NB4 (cell line): ENCODE measurements at regions not wholly inside any gene's neighbourhood (a gene's known extent, or its start where the extent isn't known, plus 50 kb on each side); places are given as distances from the start of the nearest gene placed in this dataset.

ENCODE experiments used
- DNase-seq: peaks from one replicate; pipeline ENCODE4 v3.0.0; 2010; ENCODE audit warnings: low read depth
- H3K4me3 ChIP-seq: one replicate; pipeline ENCODE4 v1.5.1; 2011; ENCODE audit warnings: mild to moderate bottlenecking, low read depth, low read length, moderate library complexity
- CTCF ChIP-seq: IDR thresholded peaks from one replicate; pipeline ENCODE4 v1.5.1; 2012; ENCODE audit warnings: low read depth, low read length
- MYC ChIP-seq: IDR thresholded peaks from 2 replicates; pipeline ENCODE4 v1.6.1; 2011; ENCODE audit warnings: low read depth, low read length
- POLR2A ChIP-seq: IDR thresholded peaks from 2 replicates; pipeline ENCODE4 v1.6.1; 2011; ENCODE audit warnings: mild to moderate bottlenecking; ENCODE audit not compliant: insufficient read length; ENCODE audit errors: extremely low read depth
- TF ChIP-seq, protein P1 (sequence below): IDR thresholded peaks from 2 replicates; pipeline ENCODE4 v1.6.1; 2011; ENCODE audit warnings: low read depth, low read length

DNA sequence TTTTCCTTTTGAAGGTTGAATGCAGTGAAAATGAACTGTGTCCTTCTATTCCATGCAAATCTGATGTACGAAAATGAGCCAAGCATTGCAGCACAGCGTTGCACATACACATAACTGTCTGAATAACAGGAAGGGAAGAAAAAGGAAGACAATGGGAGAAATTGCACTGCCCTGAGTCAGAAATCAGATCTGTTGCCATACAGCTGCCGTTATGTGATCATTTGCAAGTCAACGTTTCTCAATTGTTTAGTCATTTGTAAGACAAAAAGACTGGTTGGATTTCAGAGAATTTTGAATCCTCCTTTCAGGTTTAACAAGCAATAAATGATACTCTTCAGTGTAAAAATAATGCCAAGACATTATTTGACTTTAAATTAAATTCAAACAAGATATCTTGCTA, 284.1 kb downstream of the DSEL start:
- DNase-seq: no peak

DNA sequence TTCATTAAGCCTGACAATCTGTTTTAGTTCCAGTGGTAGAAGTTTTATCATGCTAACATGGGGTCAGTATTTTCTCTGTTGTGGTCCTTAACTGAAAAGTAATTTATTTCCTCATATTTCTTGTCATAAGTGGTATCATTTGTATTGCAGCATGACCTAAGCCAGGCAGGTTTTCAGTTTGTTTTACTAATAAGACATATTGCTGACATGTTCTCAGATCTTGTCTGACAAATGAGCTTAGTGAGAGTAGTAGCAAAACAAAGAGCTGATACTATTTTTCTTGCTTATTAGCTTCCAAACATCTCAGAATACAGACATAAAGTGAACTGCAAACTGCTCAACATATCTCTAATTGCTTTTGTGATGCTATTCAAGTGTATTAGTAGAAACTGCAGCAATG, 293.6 kb downstream of the DSEL start:
- no peak overlapping the region for H3K4me3 ChIP-seq
- DNase-seq: no peak
- TF ChIP-seq MYC: no peak
- TF ChIP-seq, protein P1, sequence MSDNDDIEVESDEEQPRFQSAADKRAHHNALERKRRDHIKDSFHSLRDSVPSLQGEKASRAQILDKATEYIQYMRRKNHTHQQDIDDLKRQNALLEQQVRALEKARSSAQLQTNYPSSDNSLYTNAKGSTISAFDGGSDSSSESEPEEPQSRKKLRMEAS: no peak

More for the DNA sequence above, 284.1 kb downstream of the DSEL start:
- H3K4me3 ChIP-seq: no peak overlapping the region
- TF ChIP-seq CTCF: no peak

DNA sequence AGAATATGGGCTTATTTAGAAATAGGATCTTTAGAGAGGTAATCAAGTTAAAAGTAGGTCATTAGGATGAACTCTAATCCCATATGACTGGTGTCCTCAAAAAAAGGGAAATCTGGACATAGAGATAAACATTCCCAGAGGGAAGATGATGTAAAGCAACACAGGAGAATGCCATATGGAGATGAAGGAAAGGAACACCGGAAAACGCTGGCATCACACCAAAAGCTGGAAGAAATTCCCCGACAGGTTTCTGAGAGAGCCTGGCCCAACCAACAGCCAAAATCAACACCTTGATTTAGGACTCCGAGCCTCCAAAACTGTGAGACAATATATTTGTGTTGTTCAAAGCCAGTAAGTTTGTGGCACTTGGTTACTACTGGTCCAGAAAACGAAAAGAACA, 296.7 kb downstream of the DSEL start:
- no peak for TF ChIP-seq CTCF
- TF ChIP-seq MYC: no peak
- TF ChIP-seq POLR2A: no peak
- TF ChIP-seq, protein P1: no peak
- H3K4me3 ChIP-seq: no peak overlapping the region
- no peak for DNase-seq

- TF ChIP-seq MYC (no peak), POLR2A (no peak), CTCF (no peak)
- TF ChIP-seq, protein P1: no peak
- no peak for DNase-seq
- H3K4me3 ChIP-seq: no peak overlapping the region
Measured at GRCh38 chr18:67218556-67218955, 298.0 kb downstream of the DSEL start.

GRCh38 chr18:67217551-67218166, 298.9 kb downstream of the DSEL start:
- no peak overlapping the region for H3K4me3 ChIP-seq
- DNase-seq: peak; percentile 60

GRCh38 chr18:67216846-67217245, 299.7 kb downstream of the DSEL start:
- no peak for TF ChIP-seq POLR2A
- TF ChIP-seq, protein P1: no peak
- no peak for TF ChIP-seq CTCF
- TF ChIP-seq MYC: no peak
- no peak for DNase-seq
- H3K4me3 ChIP-seq: no peak overlapping the region

More at GRCh38 chr18:67217551-67218166, 298.9 kb downstream of the DSEL start:
- TF ChIP-seq CTCF: peak; percentile 40
- TF ChIP-seq MYC: no peak
